K562 (cell line): ENCODE measurements at regions not wholly inside any gene's neighbourhood (a gene's known extent, or its start where the extent isn't known, plus 50 kb on each side); places are given as distances from the start of the nearest gene placed in this dataset.

ENCODE experiments used
- ATAC-seq: fragments of 200-7000 bp; cut with Tn5 transposase; 3 replicates; pipeline ENCODE4 v1.9.1; 2020; ENCODE audit warnings: moderate library complexity
- BruUV-seq: library from RNA; stranded (reverse); fragments of 400-500 nt; replicated peaks from 2 replicates; lab custom pipeline; 2021; lab: Mats Ljungman, UMichigan
- CTCF ChIA-PET: fragments of 300-600 bp; formaldehyde crosslinking; extraction: SDS; loops from one replicate; lab custom pipeline; 2021; ENCODE audit warnings: low intra/inter-chr PET ratio; lab: Yijun Ruan, JAX
- POLR2A ChIA-PET: fragments of 300-600, 350-650 bp; sonication (Branson Sonifier 250); formaldehyde crosslinking; extraction: SDS; loops from one replicate; lab custom pipeline; 2021; ENCODE audit warnings: antibody characterized with exemption, inconsistent platforms; lab: Yijun Ruan, JAX
- DNase-seq, 4 experiments: peaks; one replicate each; pipeline versions ENCODE4 v3.0.0 to v3.0.0-alpha.2; 2011 to 2018; ENCODE audit warnings: low spot score in 3 of 4, mixed read lengths in 3 of 4; ENCODE audit errors: extremely low read depth in 1 of 4
- FAIRE-seq: peaks from 2 replicates; lab custom pipeline; 2011; peaks lifted over from hg19 to GRCh38; lab: Jason Lieb, UNC
- H2AFZ ChIP-seq: 2 replicates; pipeline ENCODE4 v1.6.0; 2011; ENCODE audit warnings: low read depth, low read length, control low read depth, inconsistent platforms
- H3K27ac ChIP-seq: fragments of 200-600 bp; 3 replicates; pipeline ENCODE4 v1.8.0; 2011; ENCODE audit warnings: low read depth, mild to moderate bottlenecking, control low read depth, inconsistent platforms, low read length, moderate library complexity, mixed read lengths; ENCODE audit errors: extremely low read depth
- H3K27me3 ChIP-seq, 2 experiments: fragments of 300-600 bp in 1 of 2; 2 replicates in 1 of 2; 3 replicates in 1 of 2; pipeline versions ENCODE4 v1.6.0 to v1.8.0; 2011; ENCODE audit warnings: inconsistent platforms in 2 of 2, low read length in 2 of 2, mild to moderate bottlenecking in 1 of 2, mixed read lengths in 1 of 2, moderate library complexity in 1 of 2; ENCODE audit not compliant: control insufficient read depth in 2 of 2, insufficient read depth in 2 of 2
- H3K36me3 ChIP-seq: fragments of 300-600 bp; 3 replicates; pipeline ENCODE4 v1.8.0; 2011; ENCODE audit warnings: mild to moderate bottlenecking, low read length, inconsistent platforms; ENCODE audit not compliant: control insufficient read depth, insufficient read depth
- H3K4me1 ChIP-seq, 2 experiments: fragments of 200-600 bp in 1 of 2; replicated peaks in 1 of 2; 2 replicates in 1 of 2; 3 replicates in 1 of 2; pipeline versions ENCODE4 v1.5.1 to v1.8.0; 2011; ENCODE audit warnings: inconsistent platforms in 2 of 2, low read length in 2 of 2, mild to moderate bottlenecking in 1 of 2, mixed read lengths in 1 of 2, moderate library complexity in 1 of 2; ENCODE audit not compliant: control insufficient read depth in 2 of 2, insufficient read depth in 2 of 2
- H3K4me2 ChIP-seq: 2 replicates; pipeline ENCODE4 v1.6.1; 2011; ENCODE audit warnings: low read length, control low read depth, inconsistent platforms, mixed read lengths; ENCODE audit not compliant: insufficient read depth
- H3K4me3 ChIP-seq: fragments of 200-600 bp; sonication (generic), shearing (Covaris generic); 2 replicates; pipeline ENCODE4 v1.5.1; 2016; ENCODE audit warnings: control low read depth, inconsistent platforms
- H3K79me2 ChIP-seq: fragments of 200-600 bp; 3 replicates; pipeline ENCODE4 v1.8.0; 2011; ENCODE audit warnings: low read length, inconsistent platforms; ENCODE audit not compliant: control insufficient read depth, insufficient read depth
- H3K9ac ChIP-seq, 2 experiments: 2 replicates each; pipeline versions ENCODE4 v1.6.0 to v1.6.1; 2011; ENCODE audit warnings: low read depth in 2 of 2, low read length in 2 of 2, control low read depth in 1 of 2, inconsistent platforms in 1 of 2, mild to moderate bottlenecking in 1 of 2, mixed read lengths in 1 of 2; ENCODE audit not compliant: insufficient read depth in 1 of 2
- H3K9me1 ChIP-seq: one replicate; pipeline ENCODE4 v1.6.0; 2011; ENCODE audit warnings: inconsistent platforms, mild to moderate bottlenecking, low read length, moderate library complexity; ENCODE audit not compliant: control insufficient read depth, insufficient read depth
- H3K9me3 ChIP-seq: replicated peaks from 2 replicates; pipeline ENCODE4 v1.5.1; 2011; ENCODE audit warnings: low read depth, low read length, inconsistent platforms; ENCODE audit not compliant: control insufficient read depth, insufficient read depth
- H4K20me1 ChIP-seq: replicated peaks from 2 replicates; pipeline ENCODE4 v1.6.1; 2011; ENCODE audit warnings: low read length, inconsistent platforms, mixed read lengths; ENCODE audit not compliant: control insufficient read depth, insufficient read depth
- ATF1 ChIP-seq, 2 experiments: fragments of 450-650 bp in 1 of 2; IDR thresholded peaks; 2 replicates each; pipeline ENCODE4 v1.6.1; 2016; ENCODE audit warnings: missing compliant biosample characterization in 1 of 2, missing genetic modification characterization in 1 of 2
- BRCA1 ChIP-seq, 2 experiments: fragments of 450-650 bp in 1 of 2; sonication (generic) in 1 of 2; formaldehyde crosslinking in 1 of 2; IDR thresholded peaks; 2 replicates each; pipeline versions ENCODE4 v1.5.0 to v1.6.1; 2017 to 2020; ENCODE audit warnings: mild to moderate bottlenecking in 1 of 2, missing genetic modification reagents in 1 of 2
- BRF1 ChIP-seq: IDR thresholded peaks from 3 replicates; pipeline ENCODE4 v1.6.1; 2011; ENCODE audit warnings: borderline replicate concordance, mild to moderate bottlenecking; ENCODE audit not compliant: insufficient read length; ENCODE audit errors: extremely low read depth
- MCM2 ChIP-seq: fragments of 450-650 bp; IDR thresholded peaks from 2 replicates; pipeline ENCODE4 v1.6.1; 2017; ENCODE audit warnings: low read depth, mild to moderate bottlenecking
- MEF2D ChIP-seq: conservative IDR thresholded peaks from 2 replicates; pipeline ENCODE4 v1.6.1; 2016; ENCODE audit warnings: low read depth, missing genetic modification characterization, missing compliant biosample characterization
- PHB2 ChIP-seq: fragments of 450-650 bp; IDR thresholded peaks from 2 replicates; pipeline ENCODE4 v1.6.1; 2017; ENCODE audit warnings: low read depth
- POLR2A ChIP-seq: fragments of 450-650 bp; conservative IDR thresholded peaks from 2 replicates; pipeline ENCODE4 v1.6.1; 2016
- RNF2 ChIP-seq: sonication (generic); IDR thresholded peaks from 2 replicates; pipeline ENCODE4 v1.6.1; 2016
- SRF ChIP-seq, 2 experiments: fragments of 250-450, 450-650 bp in 1 of 2; sonication (Bioruptor Pico) in 1 of 2; sonication (generic) in 1 of 2; formaldehyde crosslinking; IDR thresholded peaks; 2 replicates each; pipeline versions ENCODE4 v1.5.0 to v1.5.1; 2020 to 2022; ENCODE audit warnings: mild to moderate bottlenecking in 1 of 2, missing genetic modification reagents in 1 of 2
- TAL1 ChIP-seq: fragments of 450-650 bp; IDR thresholded peaks from 2 replicates; pipeline ENCODE4 v1.6.1; 2016; ENCODE audit warnings: mild to moderate bottlenecking
- TBL1XR1 ChIP-seq, 2 experiments: IDR thresholded peaks; 2 replicates each; pipeline ENCODE4 v1.6.1; 2012; ENCODE audit warnings: improper control_type of control experiment in 2 of 2, low read length in 2 of 2, mild to moderate bottlenecking in 1 of 2
- ZFX ChIP-seq: sonication (generic); formaldehyde crosslinking; IDR thresholded peaks from 2 replicates; pipeline ENCODE4 v1.8.0; 2022; ENCODE audit warnings: mild to moderate bottlenecking, missing genetic modification reagents, moderate library complexity
- ZNF408 ChIP-seq: fragments of 250-450 bp; sonication (Bioruptor Pico); IDR thresholded peaks from 2 replicates; pipeline ENCODE4 v1.4.0; 2020; ENCODE audit warnings: low read depth, mild to moderate bottlenecking, moderate library complexity
- ZNF717 ChIP-seq: fragments of 250-450 bp; sonication (Bioruptor Pico); IDR thresholded peaks from 2 replicates; pipeline ENCODE4 v1.5.0; 2021
- ZNF76 ChIP-seq: fragments of 250-450 bp; sonication (Bioruptor Pico); IDR thresholded peaks from 2 replicates; pipeline ENCODE4 v1.4.0; 2020; ENCODE audit warnings: mild to moderate bottlenecking, moderate library complexity, borderline replicate concordance
- ZNF79 ChIP-seq: fragments of 250-450 bp; sonication (Bioruptor Pico); IDR thresholded peaks from 2 replicates; pipeline ENCODE4 v1.4.0; 2020; ENCODE audit warnings: low read depth, mild to moderate bottlenecking, moderate library complexity
- WGBS: fragments of 100-300 bp; shearing (Covaris generic); methylation state at CpG from one replicate; pipeline ENCODE4 v1.1.6; 2016; ENCODE audit warnings: low coverage, mixed read lengths; ENCODE audit not compliant: insufficient coverage; ENCODE audit errors: missing lambda C conversion rate; 5-methylcytosine and 5-hydroxymethylcytosine counted together
- in situ Hi-C: fragments of 300-500 bp; cut with MboI; formaldehyde crosslinking; loops from 4 replicates; pipeline ENCODE4 v1.15.0; 2018; ENCODE audit warnings: inconsistent platforms, mixed read lengths
- intact Hi-C: fragments of 100-400 bp; cut with micrococcal nuclease; formaldehyde crosslinking; loops from 2 replicates; pipeline ENCODE4 v1.14.2; 2022
- TF ChIP-seq, protein P1 (sequence below): sonication (generic); formaldehyde crosslinking; IDR thresholded peaks from 2 replicates; pipeline ENCODE4 v1.8.1; 2023; ENCODE audit warnings: mild to moderate bottlenecking, missing genetic modification reagents
- TF ChIP-seq, protein P2 (sequence below): sonication (generic); formaldehyde crosslinking; IDR thresholded peaks from 2 replicates; pipeline ENCODE4 v1.8.0; 2022; ENCODE audit warnings: missing genetic modification reagents, mild to moderate bottlenecking, borderline replicate concordance
- TF ChIP-seq, protein P3 (sequence below): fragments of 450-650 bp; formaldehyde crosslinking; conservative IDR thresholded peaks from 2 replicates; pipeline ENCODE4 v1.4.0; 2022; ENCODE audit warnings: mild to moderate bottlenecking, missing genetic modification characterization

DNA sequence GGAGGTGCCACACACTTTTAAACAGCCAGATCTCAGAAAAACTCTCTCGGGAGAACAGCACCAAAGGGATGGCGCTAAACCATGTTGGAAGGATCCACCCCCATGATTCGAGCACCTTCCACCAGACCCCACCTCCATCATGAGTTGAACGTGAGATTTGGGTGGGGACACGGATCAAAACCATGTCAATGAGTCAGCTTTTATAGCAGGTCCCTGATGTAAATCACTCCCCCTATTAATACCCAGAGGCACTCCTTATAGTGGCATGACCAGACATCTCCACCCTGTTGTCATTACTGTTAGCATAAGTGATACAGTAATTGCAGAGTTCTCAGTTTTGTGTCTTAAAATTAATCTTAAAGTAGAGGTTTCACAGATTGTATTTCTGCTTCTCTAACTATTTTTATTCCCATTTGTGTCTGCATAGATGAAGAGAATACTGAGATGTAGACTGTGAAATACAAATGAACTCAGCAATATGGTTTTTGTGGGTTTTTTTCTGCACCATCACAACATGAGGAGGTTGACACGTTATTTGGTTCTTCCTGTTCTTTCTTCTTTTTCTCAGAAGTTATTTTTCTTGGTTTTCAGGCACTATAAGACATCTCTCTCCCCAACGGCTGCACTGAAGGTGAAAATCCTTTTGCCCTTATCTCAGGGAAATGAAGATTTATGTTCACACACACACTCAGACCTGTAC, 218.2 kb downstream of the ARL4C start:
- TF ChIP-seq MCM2 = no peak
- TF ChIP-seq PHB2 = no peak
- TF ChIP-seq SRF (CRISPR knock-in tag; IDR thresholded peaks at IDR 0.05) = no peak
- no peak for TF ChIP-seq ZFX
- TF ChIP-seq TAL1 = no peak
- TF ChIP-seq, protein P1, sequence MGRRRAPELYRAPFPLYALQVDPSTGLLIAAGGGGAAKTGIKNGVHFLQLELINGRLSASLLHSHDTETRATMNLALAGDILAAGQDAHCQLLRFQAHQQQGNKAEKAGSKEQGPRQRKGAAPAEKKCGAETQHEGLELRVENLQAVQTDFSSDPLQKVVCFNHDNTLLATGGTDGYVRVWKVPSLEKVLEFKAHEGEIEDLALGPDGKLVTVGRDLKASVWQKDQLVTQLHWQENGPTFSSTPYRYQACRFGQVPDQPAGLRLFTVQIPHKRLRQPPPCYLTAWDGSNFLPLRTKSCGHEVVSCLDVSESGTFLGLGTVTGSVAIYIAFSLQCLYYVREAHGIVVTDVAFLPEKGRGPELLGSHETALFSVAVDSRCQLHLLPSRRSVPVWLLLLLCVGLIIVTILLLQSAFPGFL (CRISPR knock-in tag) = no peak
- no peak for TF ChIP-seq RNF2
- TF ChIP-seq MEF2D (tag) = no peak
- no peak for TF ChIP-seq POLR2A
- no peak for TF ChIP-seq ZNF408 (CRISPR knock-in tag)
- no peak for TF ChIP-seq BRCA1 (IDR thresholded peaks at IDR 0.05)
- no peak for TF ChIP-seq BRCA1 (CRISPR knock-in tag; IDR thresholded peaks at IDR 0.05)
- TF ChIP-seq, protein P2, sequence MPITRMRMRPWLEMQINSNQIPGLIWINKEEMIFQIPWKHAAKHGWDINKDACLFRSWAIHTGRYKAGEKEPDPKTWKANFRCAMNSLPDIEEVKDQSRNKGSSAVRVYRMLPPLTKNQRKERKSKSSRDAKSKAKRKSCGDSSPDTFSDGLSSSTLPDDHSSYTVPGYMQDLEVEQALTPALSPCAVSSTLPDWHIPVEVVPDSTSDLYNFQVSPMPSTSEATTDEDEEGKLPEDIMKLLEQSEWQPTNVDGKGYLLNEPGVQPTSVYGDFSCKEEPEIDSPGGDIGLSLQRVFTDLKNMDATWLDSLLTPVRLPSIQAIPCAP (CRISPR knock-in tag) = no peak
- TF ChIP-seq TBL1XR1 (IDR thresholded peaks at IDR 0.05; ENCODE audit: low read length in 2 of 2) = no peak
- no peak for TF ChIP-seq BRF1
- TF ChIP-seq ZNF76 = no peak
- TF ChIP-seq, protein P3, sequence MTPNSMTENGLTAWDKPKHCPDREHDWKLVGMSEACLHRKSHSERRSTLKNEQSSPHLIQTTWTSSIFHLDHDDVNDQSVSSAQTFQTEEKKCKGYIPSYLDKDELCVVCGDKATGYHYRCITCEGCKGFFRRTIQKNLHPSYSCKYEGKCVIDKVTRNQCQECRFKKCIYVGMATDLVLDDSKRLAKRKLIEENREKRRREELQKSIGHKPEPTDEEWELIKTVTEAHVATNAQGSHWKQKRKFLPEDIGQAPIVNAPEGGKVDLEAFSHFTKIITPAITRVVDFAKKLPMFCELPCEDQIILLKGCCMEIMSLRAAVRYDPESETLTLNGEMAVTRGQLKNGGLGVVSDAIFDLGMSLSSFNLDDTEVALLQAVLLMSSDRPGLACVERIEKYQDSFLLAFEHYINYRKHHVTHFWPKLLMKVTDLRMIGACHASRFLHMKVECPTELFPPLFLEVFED (CRISPR knock-in tag) = no peak
- no peak for TF ChIP-seq ATF1 (CRISPR knock-in tag; IDR thresholded peaks at IDR 0.05)
- no peak for TF ChIP-seq ATF1 (tag; IDR thresholded peaks at IDR 0.05)
- no peak for TF ChIP-seq ZNF717
- no peak for TF ChIP-seq ZNF79 (CRISPR knock-in tag)
- Histone ChIP-seq H3K36me3 (no peaks in the 10 kb centered on the region), H3K27ac (no peak overlapping the region), H3K27me3 (no peaks in the 10 kb centered on the region), H4K20me1 (no peaks in the 10 kb centered on the region), H3K9ac (no peak overlapping the region), H2AFZ (no peak overlapping the region), H3K79me2 (no peaks in the 10 kb centered on the region), H3K9me3 (no peaks in the 10 kb centered on the region), H3K4me2 (no peak overlapping the region), H3K4me1 (no peaks in the 10 kb centered on the region; a peak in 1 of 5 replicates), H3K4me3 (no peak overlapping the region), H3K9me1 (no peaks in the 10 kb centered on the region)
- ATAC-seq (no peak), FAIRE-seq (no peak), DNase-seq (no peak)
- 0% methylated on average over 7 of the region's 7 CpGs for WGBS
- POLR2A ChIA-PET = no interaction called here
- intact Hi-C loops = no loop called here
- BruUV-seq = no TSS peak
- in situ Hi-C loops = no loop called here
- CTCF ChIA-PET = no interaction called here
